ENCODE measurements at regions not wholly inside any gene's neighbourhood (a gene's known extent, or its start where the extent isn't known, plus 50 kb on each side); places are given as distances from the start of the nearest gene placed in this dataset.

DNA sequence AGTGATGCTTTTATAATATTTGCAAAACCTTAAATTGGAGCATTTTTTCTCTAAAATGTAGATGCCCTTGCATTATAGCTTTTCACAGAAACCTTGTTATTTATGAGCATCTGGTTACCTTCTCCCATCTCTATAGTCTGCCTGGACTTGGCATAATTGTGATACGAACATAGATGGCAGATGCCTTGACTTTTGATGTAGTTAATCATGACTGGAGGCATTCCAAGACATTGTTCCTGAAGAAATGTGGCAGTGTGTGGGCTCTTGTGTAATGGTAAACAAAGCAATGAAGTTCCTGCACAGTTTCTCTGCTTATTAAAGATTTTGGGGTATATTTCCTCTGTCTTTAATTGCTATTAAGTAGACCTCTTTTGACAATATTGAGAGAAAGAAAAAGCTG, 500.1 kb downstream of the PCDH19 start:
- TF ChIP-seq POLR2A (IDR thresholded peaks at IDR 0.05) (no peak), CTCF (IDR thresholded peaks at IDR 0.05) (no peak)
